ENCODE measurements at regions not wholly inside any gene's neighbourhood (a gene's known extent, or its start where the extent isn't known, plus 50 kb on each side); places are given as distances from the start of the nearest gene placed in this dataset.

GRCh38 chr14:61638595-61639387, 56.5 kb upstream of the HIF1A start:
- Histone ChIP-seq H3K4me1 (peaks cover 21% of the 10 kb centered on the region), H3K27me3 (no peaks in the 10 kb centered on the region), H3K36me3 (no peaks in the 10 kb centered on the region), H3K9me3 (no peaks in the 10 kb centered on the region; the same call in 1 of the 2 replicates), H3K4me3 (ENCODE audit: low read depth, low read length) (no peak overlapping the region)
- TF ChIP-seq, protein P1, sequence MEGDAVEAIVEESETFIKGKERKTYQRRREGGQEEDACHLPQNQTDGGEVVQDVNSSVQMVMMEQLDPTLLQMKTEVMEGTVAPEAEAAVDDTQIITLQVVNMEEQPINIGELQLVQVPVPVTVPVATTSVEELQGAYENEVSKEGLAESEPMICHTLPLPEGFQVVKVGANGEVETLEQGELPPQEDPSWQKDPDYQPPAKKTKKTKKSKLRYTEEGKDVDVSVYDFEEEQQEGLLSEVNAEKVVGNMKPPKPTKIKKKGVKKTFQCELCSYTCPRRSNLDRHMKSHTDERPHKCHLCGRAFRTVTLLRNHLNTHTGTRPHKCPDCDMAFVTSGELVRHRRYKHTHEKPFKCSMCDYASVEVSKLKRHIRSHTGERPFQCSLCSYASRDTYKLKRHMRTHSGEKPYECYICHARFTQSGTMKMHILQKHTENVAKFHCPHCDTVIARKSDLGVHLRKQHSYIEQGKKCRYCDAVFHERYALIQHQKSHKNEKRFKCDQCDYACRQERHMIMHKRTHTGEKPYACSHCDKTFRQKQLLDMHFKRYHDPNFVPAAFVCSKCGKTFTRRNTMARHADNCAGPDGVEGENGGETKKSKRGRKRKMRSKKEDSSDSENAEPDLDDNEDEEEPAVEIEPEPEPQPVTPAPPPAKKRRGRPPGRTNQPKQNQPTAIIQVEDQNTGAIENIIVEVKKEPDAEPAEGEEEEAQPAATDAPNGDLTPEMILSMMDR (IDR thresholded peaks at IDR 0.05; ENCODE audit: low read depth, low read length): no peak
- no peak for DNase-seq

DNA sequence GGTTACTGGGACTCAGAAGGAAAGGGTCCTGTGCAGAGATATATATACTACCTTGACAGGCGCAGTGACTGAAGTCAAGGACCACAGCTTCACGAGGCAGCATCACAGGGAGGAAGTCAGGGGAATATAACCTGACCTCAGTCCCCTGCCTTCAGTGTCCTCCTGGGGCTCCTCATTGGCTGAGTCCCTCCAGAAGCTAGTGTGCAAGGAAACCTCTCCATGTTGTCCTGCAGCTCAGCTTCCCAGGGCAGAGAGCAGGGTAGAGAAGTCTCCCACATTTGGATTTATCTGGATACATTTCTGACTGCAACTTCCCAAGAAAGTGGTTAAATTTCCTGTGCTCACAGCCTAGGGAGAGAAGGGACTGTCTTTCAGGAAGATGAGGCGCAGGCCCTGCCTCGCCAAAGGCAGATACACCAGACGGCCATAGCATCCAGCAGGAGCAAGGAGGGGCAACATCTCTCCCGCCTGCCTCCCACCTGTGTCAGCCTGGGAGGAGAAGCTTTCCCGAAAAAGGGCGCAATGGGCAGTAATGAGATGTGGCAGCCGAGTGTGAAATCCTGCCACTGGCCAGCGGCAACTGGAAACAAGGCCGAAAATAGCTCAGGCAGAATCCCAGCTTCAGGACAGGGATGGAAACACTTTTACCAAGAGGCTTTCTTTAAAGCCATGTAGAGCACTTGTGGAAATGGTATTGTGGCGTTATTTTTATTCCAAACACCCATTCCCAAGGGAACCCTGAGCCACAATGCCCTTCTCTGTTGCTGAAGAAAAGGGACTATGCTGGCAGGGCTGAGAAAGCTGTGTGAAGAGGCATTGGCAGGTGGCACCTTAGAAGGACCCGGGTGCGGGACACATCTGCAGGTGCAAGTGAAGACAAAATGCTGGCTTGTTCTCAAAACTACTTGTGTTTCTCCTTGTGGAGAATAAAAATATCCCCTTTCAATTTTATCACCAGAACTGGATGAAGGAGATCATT, 54.9 kb upstream of the HIF1A start:
- Histone ChIP-seq H3K4me3 (ENCODE audit: low read depth, low read length) (no peak overlapping the region), H3K27me3 (no peaks in the 10 kb centered on the region), H3K4me1 (peaks cover 30% of the 10 kb centered on the region), H3K36me3 (no peaks in the 10 kb centered on the region), H3K9me3 (no peaks in the 10 kb centered on the region; the same call in 1 of the 2 replicates)
- TF ChIP-seq, protein P1 (IDR thresholded peaks at IDR 0.05; ENCODE audit: low read depth, low read length): no peak
- DNase-seq: no peak

DNA sequence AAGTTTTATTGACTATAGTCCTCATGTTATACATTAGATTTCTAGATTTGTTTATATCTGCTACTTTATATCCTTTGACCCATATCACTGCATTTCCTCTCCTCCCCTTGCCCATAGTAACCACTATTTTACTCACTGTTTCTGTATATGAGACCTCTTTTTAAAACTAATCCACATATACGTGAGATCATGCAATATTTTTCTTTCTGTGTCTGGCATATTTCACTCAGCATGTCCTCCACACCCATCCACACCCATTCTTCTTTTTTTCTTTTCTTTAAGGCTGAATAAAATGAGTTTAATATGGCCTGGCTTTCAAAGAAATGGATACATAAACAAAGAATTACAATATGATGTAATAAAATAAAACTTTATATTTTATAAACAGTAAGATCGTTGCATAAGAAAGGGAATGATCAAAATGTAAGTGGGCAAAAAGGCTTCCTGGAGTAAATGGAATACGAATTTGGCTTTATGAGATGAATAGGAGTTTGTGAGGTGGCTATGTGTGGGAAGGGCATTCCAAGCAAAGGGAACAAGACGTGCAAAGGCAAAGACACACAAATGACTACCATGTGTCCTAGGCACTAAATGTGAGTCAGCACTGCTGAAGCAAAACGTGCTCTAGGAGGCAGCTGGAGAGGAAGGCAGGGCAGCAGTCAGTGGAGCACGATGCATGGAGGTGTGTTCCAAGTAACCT, 53.2 kb upstream of the HIF1A start:
- no peak overlapping the region for H3K4me3 ChIP-seq (ENCODE audit: low read depth, low read length)
- H3K4me1 ChIP-seq: peaks cover 45% of the 10 kb centered on the region
- no peaks in the 10 kb centered on the region for H3K36me3 ChIP-seq
- no peaks in the 10 kb centered on the region; the same call in 1 of the 2 replicates for H3K9me3 ChIP-seq
- no peaks in the 10 kb centered on the region for H3K27me3 ChIP-seq
- no peak for DNase-seq
- TF ChIP-seq, protein P1 (IDR thresholded peaks at IDR 0.05; ENCODE audit: low read depth, low read length): no peak

- TF ChIP-seq, protein P1 (IDR thresholded peaks at IDR 0.05; ENCODE audit: low read depth, low read length): no peak
- peaks cover 50% of the 10 kb centered on the region for H3K4me1 ChIP-seq
- H3K4me3 ChIP-seq (ENCODE audit: low read depth, low read length): no peak overlapping the region
- H3K36me3 ChIP-seq: no peaks in the 10 kb centered on the region
- DNase-seq: no peak
- H3K9me3 ChIP-seq: no peaks in the 10 kb centered on the region; the same call in 1 of the 2 replicates
- no peaks in the 10 kb centered on the region for H3K27me3 ChIP-seq
These were observed 52.7 kb upstream of the HIF1A start for GRCh38 chr14:61642614-61642982.

- Histone ChIP-seq H3K9me3 (no peaks in the 10 kb centered on the region; the same call in 1 of the 2 replicates), H3K4me3 (ENCODE audit: low read depth, low read length) (no peak overlapping the region), H3K4me1 (peaks cover 58% of the 10 kb centered on the region), H3K27me3 (no peaks in the 10 kb centered on the region), H3K36me3 (no peaks in the 10 kb centered on the region)
- no peak for DNase-seq
- TF ChIP-seq, protein P1 (IDR thresholded peaks at IDR 0.05; ENCODE audit: low read depth, low read length): no peak
These were observed 51.8 kb upstream of the HIF1A start for GRCh38 chr14:61643555-61643954.

Data from BE2C (cell line).